Left kidney (tissue), 1 donor: ENCODE measurements at regions not wholly inside any gene's neighbourhood (a gene's known extent, or its start where the extent isn't known, plus 50 kb on each side); places are given as distances from the start of the nearest gene placed in this dataset.
"Not testable (repeated sequence)": the region's sequence is repeated elsewhere in the genome, so short reads cannot be mapped to it uniquely, and the experiment has no call there.

Experiments used
- DNase-seq: peaks from one replicate; pipeline ENCODE4 v3.0.0-alpha.2; 2013

- DNase-seq: no peak
Observed at GRCh38 chr7:93739424-93739823, 151.1 kb downstream of the TFPI2 start.

GRCh38 chr7:93737953-93738352 lies 152.6 kb downstream of the TFPI2 start:
- no peak for DNase-seq

GRCh38 chr7:93736668-93737369 lies 153.7 kb downstream of the TFPI2 start:
- no peak for DNase-seq

GRCh38 chr7:93728292-93728691 lies 153.8 kb upstream of the CALCR start:
- DNase-seq: no peak

GRCh38 chr7:93725954-93726353 lies 151.4 kb upstream of the CALCR start:
- no peak for DNase-seq

- DNase-seq: no peak
Observed at GRCh38 chr7:93723424-93724124, 149.1 kb upstream of the CALCR start.

- no peak for DNase-seq
Observed at GRCh38 chr7:93720106-93720505, 145.6 kb upstream of the CALCR start.

GRCh38 chr7:93719546-93719945 lies 145.0 kb upstream of the CALCR start:
- no peak for DNase-seq

GRCh38 chr7:93717217-93717900 lies 142.8 kb upstream of the CALCR start:
- no peak for DNase-seq

GRCh38 chr7:93715234-93715633 lies 140.7 kb upstream of the CALCR start:
- DNase-seq: peak; percentile 29

- no peak for DNase-seq
Observed at GRCh38 chr7:93711926-93712325, 137.4 kb upstream of the CALCR start.

- not testable (repeated sequence) for DNase-seq
Observed at GRCh38 chr7:93708255-93708654, 133.7 kb upstream of the CALCR start.

- no peak for DNase-seq
Observed at GRCh38 chr7:93707249-93707648, 132.7 kb upstream of the CALCR start.

GRCh38 chr7:93706162-93706561 lies 131.6 kb upstream of the CALCR start:
- DNase-seq: not testable (repeated sequence)

GRCh38 chr7:93704217-93704616 lies 129.7 kb upstream of the CALCR start:
- no peak for DNase-seq

GRCh38 chr7:93697901-93698300 lies 123.4 kb upstream of the CALCR start:
- no peak for DNase-seq

GRCh38 chr7:93693796-93694195 lies 119.3 kb upstream of the CALCR start:
- DNase-seq: no peak

- no peak for DNase-seq
Observed at GRCh38 chr7:93690021-93690420, 115.5 kb upstream of the CALCR start.

GRCh38 chr7:93678185-93678584 lies 103.7 kb upstream of the CALCR start:
- DNase-seq: no peak

GRCh38 chr7:93663561-93664299 lies 89.2 kb upstream of the CALCR start:
- DNase-seq: no peak

- not testable (repeated sequence) for DNase-seq
Observed at GRCh38 chr7:93658163-93658562, 83.6 kb upstream of the CALCR start.

- DNase-seq: no peak
Observed at GRCh38 chr7:93651603-93652159, 77.2 kb upstream of the CALCR start.
